ENCODE measurements at regions not wholly inside any gene's neighbourhood (a gene's known extent, or its start where the extent isn't known, plus 50 kb on each side); places are given as distances from the start of the nearest gene placed in this dataset.

DNA sequence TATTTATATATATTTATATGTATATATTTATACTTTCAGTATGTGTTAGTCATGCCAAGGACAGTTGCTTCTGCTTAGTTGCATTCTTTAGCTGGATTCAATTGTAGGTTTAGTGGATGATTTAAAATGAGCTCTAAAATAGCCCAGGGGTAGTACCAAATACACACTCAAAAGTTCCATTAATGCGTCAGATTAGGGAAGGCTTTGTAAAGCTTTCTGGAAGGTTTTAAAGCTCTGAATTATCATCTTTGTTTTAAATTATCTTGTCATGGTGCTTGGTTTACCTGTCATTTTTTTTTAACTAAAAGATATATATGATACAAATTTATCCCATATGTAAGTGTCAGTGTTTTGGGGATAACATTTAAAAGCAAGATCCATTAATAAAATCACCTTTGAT lies 242.7 kb upstream of the ADAMTS5 start:
- TF ChIP-seq RAD21 (IDR thresholded peaks at IDR 0.05; ENCODE audit: low read depth) (no peak), EP300 (IDR thresholded peaks at IDR 0.05; ENCODE audit: borderline replicate concordance) (no peak), YY1 (IDR thresholded peaks at IDR 0.05; ENCODE audit: low read depth) (no peak), CEBPB (IDR thresholded peaks at IDR 0.05) (no peak), TCF12 (IDR thresholded peaks at IDR 0.05; ENCODE audit: low read depth) (no peak), ZBTB7A (IDR thresholded peaks at IDR 0.05; ENCODE audit: low read depth) (no peak), TAF1 (IDR thresholded peaks at IDR 0.05; ENCODE audit: low read depth) (no peak), CREB1 (IDR thresholded peaks at IDR 0.05; ENCODE audit: low read depth) (no peak), FOXM1 (IDR thresholded peaks at IDR 0.05; ENCODE audit: borderline replicate concordance, low read depth) (no peak), TEAD4 (IDR thresholded peaks at IDR 0.05) (no peak)
- TF ChIP-seq, protein P1, sequence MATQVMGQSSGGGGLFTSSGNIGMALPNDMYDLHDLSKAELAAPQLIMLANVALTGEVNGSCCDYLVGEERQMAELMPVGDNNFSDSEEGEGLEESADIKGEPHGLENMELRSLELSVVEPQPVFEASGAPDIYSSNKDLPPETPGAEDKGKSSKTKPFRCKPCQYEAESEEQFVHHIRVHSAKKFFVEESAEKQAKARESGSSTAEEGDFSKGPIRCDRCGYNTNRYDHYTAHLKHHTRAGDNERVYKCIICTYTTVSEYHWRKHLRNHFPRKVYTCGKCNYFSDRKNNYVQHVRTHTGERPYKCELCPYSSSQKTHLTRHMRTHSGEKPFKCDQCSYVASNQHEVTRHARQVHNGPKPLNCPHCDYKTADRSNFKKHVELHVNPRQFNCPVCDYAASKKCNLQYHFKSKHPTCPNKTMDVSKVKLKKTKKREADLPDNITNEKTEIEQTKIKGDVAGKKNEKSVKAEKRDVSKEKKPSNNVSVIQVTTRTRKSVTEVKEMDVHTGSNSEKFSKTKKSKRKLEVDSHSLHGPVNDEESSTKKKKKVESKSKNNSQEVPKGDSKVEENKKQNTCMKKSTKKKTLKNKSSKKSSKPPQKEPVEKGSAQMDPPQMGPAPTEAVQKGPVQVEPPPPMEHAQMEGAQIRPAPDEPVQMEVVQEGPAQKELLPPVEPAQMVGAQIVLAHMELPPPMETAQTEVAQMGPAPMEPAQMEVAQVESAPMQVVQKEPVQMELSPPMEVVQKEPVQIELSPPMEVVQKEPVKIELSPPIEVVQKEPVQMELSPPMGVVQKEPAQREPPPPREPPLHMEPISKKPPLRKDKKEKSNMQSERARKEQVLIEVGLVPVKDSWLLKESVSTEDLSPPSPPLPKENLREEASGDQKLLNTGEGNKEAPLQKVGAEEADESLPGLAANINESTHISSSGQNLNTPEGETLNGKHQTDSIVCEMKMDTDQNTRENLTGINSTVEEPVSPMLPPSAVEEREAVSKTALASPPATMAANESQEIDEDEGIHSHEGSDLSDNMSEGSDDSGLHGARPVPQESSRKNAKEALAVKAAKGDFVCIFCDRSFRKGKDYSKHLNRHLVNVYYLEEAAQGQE (IDR thresholded peaks at IDR 0.05; ENCODE audit: low read depth), result no peak
- TF ChIP-seq, protein P2, sequence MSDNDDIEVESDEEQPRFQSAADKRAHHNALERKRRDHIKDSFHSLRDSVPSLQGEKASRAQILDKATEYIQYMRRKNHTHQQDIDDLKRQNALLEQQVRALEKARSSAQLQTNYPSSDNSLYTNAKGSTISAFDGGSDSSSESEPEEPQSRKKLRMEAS (IDR thresholded peaks at IDR 0.05), result no peak

Data from Ishikawa (cell line).